ENCODE measurements at regions not wholly inside any gene's neighbourhood (a gene's known extent, or its start where the extent isn't known, plus 50 kb on each side); places are given as distances from the start of the nearest gene placed in this dataset.
A peak's percentile ranks its signal among the peaks of the same experiment; 100 is the strongest.
"Not testable (repeated sequence)": the region's sequence is repeated elsewhere in the genome, so short reads cannot be mapped to it uniquely, and the experiment has no call there.

- no peak for DNase-seq
- peak in 1 of 4 donors; percentile 27 for ATAC-seq
- no peak for TF ChIP-seq POLR2A (IDR thresholded peaks at IDR 0.05)
- no peak for TF ChIP-seq CTCF (IDR thresholded peaks at IDR 0.05)
- intact Hi-C loops (cut with DNase I) = no loop called here
- H3K27ac ChIP-seq = no peak overlapping the region
- no peak overlapping the region for H3K4me3 ChIP-seq
- no peaks in the 10 kb centered on the region for H3K9me3 ChIP-seq
- no peaks in the 10 kb centered on the region for H3K27me3 ChIP-seq
- H3K4me1 ChIP-seq = peaks cover 0 to 9% (median 0%) of the 10 kb centered on the region in 4 donors
- H3K36me3 ChIP-seq = no peaks in the 10 kb centered on the region
These were observed 218.9 kb upstream of the SETMAR start for GRCh38 chr3:4084271-4084670.

- H3K27ac ChIP-seq; DNase-seq; H3K9me3 ChIP-seq; ATAC-seq; H3K4me1 ChIP-seq; intact Hi-C loops (cut with DNase I); H3K27me3 ChIP-seq; H3K36me3 ChIP-seq; H3K4me3 ChIP-seq: not testable (repeated sequence)
- 82% methylated on average over 3 of the region's 3 CpGs for WGBS (ENCODE audit: insufficient coverage, low coverage, low lambda C conversion rate, missing lambda C conversion rate)
These were observed 216.5 kb upstream of the SETMAR start for GRCh38 chr3:4086662-4087061.

GRCh38 chr3:4091786-4092185 is 211.4 kb upstream of the SETMAR start:
- no peak for TF ChIP-seq POLR2A (IDR thresholded peaks at IDR 0.05)
- TF ChIP-seq CTCF (IDR thresholded peaks at IDR 0.05) = no peak
- intact Hi-C loops (cut with DNase I) = no loop called here
- no peaks in the 10 kb centered on the region for H3K27me3 ChIP-seq
- H3K36me3 ChIP-seq = no peaks in the 10 kb centered on the region
- H3K27ac ChIP-seq = no peak overlapping the region
- DNase-seq (no peak), ATAC-seq (no peak)
- no peaks in the 10 kb centered on the region for H3K9me3 ChIP-seq
- H3K4me1 ChIP-seq = no peaks in the 10 kb centered on the region
- H3K4me3 ChIP-seq = no peak overlapping the region

GRCh38 chr3:4097801-4098200 is 205.4 kb upstream of the SETMAR start:
- ATAC-seq (no peak), DNase-seq (no peak)
- H3K4me1 ChIP-seq = no peaks in the 10 kb centered on the region
- H3K4me3 ChIP-seq = no peak overlapping the region
- H3K36me3 ChIP-seq = no peaks in the 10 kb centered on the region
- H3K27ac ChIP-seq = no peak overlapping the region
- no peaks in the 10 kb centered on the region for H3K27me3 ChIP-seq
- WGBS (ENCODE audit: insufficient coverage, low coverage, low lambda C conversion rate, missing lambda C conversion rate) = 53% methylated on average over 2 of the region's 2 CpGs
- H3K9me3 ChIP-seq = no peaks in the 10 kb centered on the region
- intact Hi-C loops (cut with DNase I) = no loop called here
- TF ChIP-seq POLR2A (IDR thresholded peaks at IDR 0.05) = no peak
- TF ChIP-seq CTCF (IDR thresholded peaks at IDR 0.05) = no peak

GRCh38 chr3:4099607-4100006 is 203.6 kb upstream of the SETMAR start:
- no peaks in the 10 kb centered on the region for H3K27me3 ChIP-seq
- intact Hi-C loops (cut with DNase I) = no loop called here
- H3K9me3 ChIP-seq = no peaks in the 10 kb centered on the region
- no peak for TF ChIP-seq POLR2A (IDR thresholded peaks at IDR 0.05)
- TF ChIP-seq CTCF (IDR thresholded peaks at IDR 0.05) = no peak
- H3K27ac ChIP-seq = no peak overlapping the region
- ATAC-seq (no peak), DNase-seq (no peak)
- H3K36me3 ChIP-seq = no peaks in the 10 kb centered on the region
- no peak overlapping the region for H3K4me3 ChIP-seq
- no peaks in the 10 kb centered on the region for H3K4me1 ChIP-seq

Data from right lobe of liver (tissue), 6 donors.